HEK293 (cell line): ENCODE measurements at regions not wholly inside any gene's neighbourhood (a gene's known extent, or its start where the extent isn't known, plus 50 kb on each side); places are given as distances from the start of the nearest gene placed in this dataset.

Source experiments
- CTCF ChIA-PET: fragments of 350-600 bp; formaldehyde crosslinking; extraction: SDS; loops from one replicate; lab custom pipeline; 2021; ENCODE audit warnings: antibody characterized with exemption; lab: Yijun Ruan, JAX
- POLR2A ChIA-PET: fragments of 300-600 bp; formaldehyde crosslinking; extraction: SDS; loops from one replicate; lab custom pipeline; 2020; ENCODE audit warnings: antibody characterized with exemption, inconsistent platforms; lab: Yijun Ruan, JAX
- H3K27ac ChIP-seq: fragments of 200-500 bp; sonication (Bioruptor generic); 2 replicates; pipeline ENCODE4 v1.5.1; 2014; ENCODE audit warnings: low read depth, low read length, control low read depth, inconsistent platforms; ENCODE audit errors: extremely low read depth
- H3K36me3 ChIP-seq, 2 experiments: fragments of 200-500 bp in 1 of 2; sonication (Bioruptor generic) in 1 of 2; 1 replicate in 1 of 2; 2 replicates in 1 of 2; pipeline ENCODE4 v1.5.1; 2014 to 2017; ENCODE audit warnings: inconsistent platforms in 2 of 2, low read length in 2 of 2; ENCODE audit not compliant: control insufficient read depth in 2 of 2, insufficient read depth in 1 of 2
- H3K4me1 ChIP-seq: fragments of 200-500 bp; sonication (Bioruptor generic); 2 replicates; pipeline ENCODE4 v1.5.1; 2014; ENCODE audit warnings: mild to moderate bottlenecking, low read length, inconsistent platforms; ENCODE audit not compliant: control insufficient read depth, insufficient read depth
- H3K4me3 ChIP-seq: 2 replicates; pipeline ENCODE4 v1.5.1; 2011; ENCODE audit warnings: low read depth, mild to moderate bottlenecking, control low read depth, low read length, moderate library complexity
- H3K9me3 ChIP-seq: fragments of 200-500 bp; sonication (Bioruptor generic); 2 replicates; pipeline ENCODE4 v1.5.1; 2014; ENCODE audit warnings: low read depth, low read length, inconsistent platforms; ENCODE audit not compliant: control insufficient read depth, insufficient read depth
- GLI4 ChIP-seq: fragments of 450-650 bp; formaldehyde crosslinking; IDR thresholded peaks from 2 replicates; pipeline ENCODE4 v1.5.1; 2016; ENCODE audit warnings: missing biosample characterization, missing genetic modification characterization
- GLIS1 ChIP-seq: fragments of 450-650 bp; formaldehyde crosslinking; IDR thresholded peaks from 2 replicates; pipeline ENCODE4 v1.5.1; 2016; ENCODE audit warnings: missing biosample characterization, missing genetic modification characterization
- KLF16 ChIP-seq: fragments of 450-650 bp; formaldehyde crosslinking; IDR thresholded peaks from 2 replicates; pipeline ENCODE4 v1.5.1; 2017; ENCODE audit warnings: missing biosample characterization, missing genetic modification characterization
- ZBTB8A ChIP-seq: fragments of 450-650 bp; formaldehyde crosslinking; IDR thresholded peaks from 2 replicates; pipeline ENCODE4 v1.5.1; 2016; ENCODE audit warnings: missing biosample characterization, missing genetic modification characterization
- ZFP37 ChIP-seq: fragments of 450-650 bp; formaldehyde crosslinking; IDR thresholded peaks from 2 replicates; pipeline ENCODE4 v1.5.1; 2016; ENCODE audit warnings: missing biosample characterization, missing genetic modification characterization
- ZIC2 ChIP-seq: fragments of 450-650 bp; formaldehyde crosslinking; IDR thresholded peaks from 2 replicates; pipeline ENCODE4 v1.5.1; 2016; ENCODE audit warnings: missing biosample characterization, missing genetic modification characterization
- ZNF239 ChIP-seq: fragments of 450-650 bp; formaldehyde crosslinking; IDR thresholded peaks from 2 replicates; pipeline ENCODE4 v1.5.1; 2016; ENCODE audit warnings: missing biosample characterization, missing genetic modification characterization
- ZNF292 ChIP-seq: fragments of 450-650 bp; formaldehyde crosslinking; IDR thresholded peaks from 2 replicates; pipeline ENCODE4 v1.5.1; 2016; ENCODE audit warnings: low read depth, missing biosample characterization, missing genetic modification characterization, borderline replicate concordance
- ZNF335 ChIP-seq: fragments of 450-650 bp; formaldehyde crosslinking; conservative IDR thresholded peaks from 2 replicates; pipeline ENCODE4 v1.5.1; 2016; ENCODE audit warnings: missing biosample characterization, missing genetic modification characterization
- ZNF354C ChIP-seq: fragments of 450-650 bp; formaldehyde crosslinking; IDR thresholded peaks from 2 replicates; pipeline ENCODE4 v1.5.1; 2016; ENCODE audit warnings: missing biosample characterization, missing genetic modification characterization, low read depth, borderline replicate concordance
- ZNF501 ChIP-seq: fragments of 450-650 bp; formaldehyde crosslinking; IDR thresholded peaks from 2 replicates; pipeline ENCODE4 v1.5.1; 2016; ENCODE audit warnings: missing biosample characterization, missing genetic modification characterization
- ZNF626 ChIP-seq: fragments of 450-650 bp; sonication (Bioruptor Pico); formaldehyde crosslinking; IDR thresholded peaks from 2 replicates; pipeline ENCODE4 v1.5.1; 2018; ENCODE audit warnings: missing biosample characterization, missing genetic modification characterization, inconsistent platforms
- ZNF670 ChIP-seq: fragments of 450-650 bp; formaldehyde crosslinking; IDR thresholded peaks from 2 replicates; pipeline ENCODE4 v1.5.1; 2016; ENCODE audit warnings: missing biosample characterization, missing genetic modification characterization, low read depth
- ZNF701 ChIP-seq: fragments of 450-650 bp; formaldehyde crosslinking; IDR thresholded peaks from 2 replicates; pipeline ENCODE4 v1.5.1; 2016; ENCODE audit warnings: missing biosample characterization, missing genetic modification characterization
- ZNF777 ChIP-seq: fragments of 450-650 bp; formaldehyde crosslinking; IDR thresholded peaks from 2 replicates; pipeline ENCODE4 v1.5.1; 2017; ENCODE audit warnings: missing biosample characterization, missing genetic modification characterization, borderline replicate concordance
- TF ChIP-seq, protein P1 (sequence below): fragments of 450-650 bp; formaldehyde crosslinking; conservative IDR thresholded peaks from 2 replicates; pipeline ENCODE4 v1.5.1; 2016; ENCODE audit warnings: low read depth, missing biosample characterization, missing genetic modification characterization
- TF ChIP-seq, protein P2 (sequence below): fragments of 450-650 bp; formaldehyde crosslinking; IDR thresholded peaks from 2 replicates; pipeline ENCODE4 v1.5.1; 2016; ENCODE audit warnings: missing biosample characterization, missing genetic modification characterization
- TF ChIP-seq, protein P3 (sequence below): fragments of 450-650 bp; formaldehyde crosslinking; IDR thresholded peaks from 2 replicates; pipeline ENCODE4; 2016; ENCODE audit warnings: missing biosample characterization, missing genetic modification characterization
- TF ChIP-seq, protein P4 (sequence below): fragments of 450-650 bp; formaldehyde crosslinking; IDR thresholded peaks from 2 replicates; pipeline ENCODE4 v1.5.0; 2017; ENCODE audit warnings: missing biosample characterization, missing genetic modification characterization, borderline replicate concordance
- TF ChIP-seq, protein P5 (sequence below): fragments of 450-650 bp; IDR thresholded peaks from 2 replicates; pipeline ENCODE4 v1.5.1; 2018; ENCODE audit warnings: missing biosample characterization, mild to moderate bottlenecking, missing genetic modification characterization

DNA sequence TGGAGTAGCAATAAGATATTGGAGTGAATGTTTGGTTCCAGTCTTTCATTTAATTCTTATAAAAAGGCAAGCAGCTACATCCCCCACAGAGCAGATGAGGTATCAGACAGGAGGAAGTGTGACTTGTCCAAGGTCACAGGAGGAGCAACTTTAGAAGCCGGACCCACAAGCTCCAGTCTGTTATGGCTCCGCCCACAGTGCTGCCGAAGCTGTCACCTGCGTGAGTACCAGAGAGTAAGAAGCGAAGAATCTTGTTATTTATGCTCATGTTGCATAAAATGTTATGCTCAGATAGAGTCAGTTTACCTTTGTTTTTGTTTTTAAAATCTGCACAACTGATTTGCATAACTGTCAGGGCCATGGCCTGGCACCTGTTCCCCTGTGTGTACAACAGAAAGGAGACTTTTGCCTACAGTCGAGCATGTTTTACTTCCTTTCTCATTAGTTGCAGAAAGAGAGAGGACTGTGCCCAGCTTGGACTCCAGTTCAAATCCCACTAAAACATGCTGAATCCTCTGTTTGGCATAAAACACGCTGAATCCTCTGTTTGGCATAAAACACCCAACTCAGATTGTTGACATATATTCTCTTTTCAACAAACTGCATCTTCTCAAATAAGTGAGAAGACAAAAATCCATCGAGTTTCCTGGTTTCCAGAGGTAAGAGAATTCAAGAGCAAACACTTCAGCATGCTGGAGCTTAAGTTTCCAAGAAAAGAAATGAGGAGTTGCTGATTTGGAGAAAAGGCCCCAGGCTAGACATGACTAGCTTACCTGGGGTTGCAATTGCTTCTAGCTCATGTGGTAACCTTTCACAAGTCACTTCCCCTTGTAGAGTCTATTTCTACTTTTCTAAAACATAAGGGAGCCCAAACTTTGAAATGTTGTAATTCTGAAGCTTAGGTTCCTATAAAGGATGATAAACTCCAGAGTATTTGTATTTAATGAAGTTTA, 409.8 kb upstream of the ZMIZ1 start (continued):
- no peak for TF ChIP-seq ZNF626 (tag by site-specific recombination)
- no peak for TF ChIP-seq ZNF501 (tag by site-specific recombination)

DNA sequence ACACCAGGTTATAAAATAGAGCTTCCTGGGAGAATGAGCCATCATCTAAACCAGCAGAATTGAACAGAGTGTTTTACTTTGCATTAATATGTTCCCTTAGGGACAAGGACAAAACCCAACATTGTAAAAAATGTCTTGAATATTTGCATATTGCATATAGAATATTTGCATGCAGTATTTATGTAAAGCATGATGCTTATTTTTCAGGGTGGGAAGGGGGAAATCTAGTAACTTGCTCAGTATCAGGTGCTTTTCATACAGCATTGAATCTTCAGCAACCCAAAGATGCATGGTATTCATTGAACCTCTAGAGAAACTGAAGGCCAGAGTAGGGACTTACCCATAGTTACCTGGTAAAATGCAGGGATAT, 409.2 kb upstream of the ZMIZ1 start:
- H3K27ac ChIP-seq: no peak overlapping the region
- POLR2A ChIA-PET: no interaction called here
- no peak overlapping the region for H3K4me3 ChIP-seq
- no peaks in the 10 kb centered on the region for H3K9me3 ChIP-seq
- CTCF ChIA-PET: interaction anchor here (0.6 to 1.1 kb wide), 3 partner anchors 335 to 612 kb away, joined by 3 read pairs; no protein-coding TSS in a partner anchor
- H3K4me1 ChIP-seq: no peaks in the 10 kb centered on the region
- TF ChIP-seq, protein P1, sequence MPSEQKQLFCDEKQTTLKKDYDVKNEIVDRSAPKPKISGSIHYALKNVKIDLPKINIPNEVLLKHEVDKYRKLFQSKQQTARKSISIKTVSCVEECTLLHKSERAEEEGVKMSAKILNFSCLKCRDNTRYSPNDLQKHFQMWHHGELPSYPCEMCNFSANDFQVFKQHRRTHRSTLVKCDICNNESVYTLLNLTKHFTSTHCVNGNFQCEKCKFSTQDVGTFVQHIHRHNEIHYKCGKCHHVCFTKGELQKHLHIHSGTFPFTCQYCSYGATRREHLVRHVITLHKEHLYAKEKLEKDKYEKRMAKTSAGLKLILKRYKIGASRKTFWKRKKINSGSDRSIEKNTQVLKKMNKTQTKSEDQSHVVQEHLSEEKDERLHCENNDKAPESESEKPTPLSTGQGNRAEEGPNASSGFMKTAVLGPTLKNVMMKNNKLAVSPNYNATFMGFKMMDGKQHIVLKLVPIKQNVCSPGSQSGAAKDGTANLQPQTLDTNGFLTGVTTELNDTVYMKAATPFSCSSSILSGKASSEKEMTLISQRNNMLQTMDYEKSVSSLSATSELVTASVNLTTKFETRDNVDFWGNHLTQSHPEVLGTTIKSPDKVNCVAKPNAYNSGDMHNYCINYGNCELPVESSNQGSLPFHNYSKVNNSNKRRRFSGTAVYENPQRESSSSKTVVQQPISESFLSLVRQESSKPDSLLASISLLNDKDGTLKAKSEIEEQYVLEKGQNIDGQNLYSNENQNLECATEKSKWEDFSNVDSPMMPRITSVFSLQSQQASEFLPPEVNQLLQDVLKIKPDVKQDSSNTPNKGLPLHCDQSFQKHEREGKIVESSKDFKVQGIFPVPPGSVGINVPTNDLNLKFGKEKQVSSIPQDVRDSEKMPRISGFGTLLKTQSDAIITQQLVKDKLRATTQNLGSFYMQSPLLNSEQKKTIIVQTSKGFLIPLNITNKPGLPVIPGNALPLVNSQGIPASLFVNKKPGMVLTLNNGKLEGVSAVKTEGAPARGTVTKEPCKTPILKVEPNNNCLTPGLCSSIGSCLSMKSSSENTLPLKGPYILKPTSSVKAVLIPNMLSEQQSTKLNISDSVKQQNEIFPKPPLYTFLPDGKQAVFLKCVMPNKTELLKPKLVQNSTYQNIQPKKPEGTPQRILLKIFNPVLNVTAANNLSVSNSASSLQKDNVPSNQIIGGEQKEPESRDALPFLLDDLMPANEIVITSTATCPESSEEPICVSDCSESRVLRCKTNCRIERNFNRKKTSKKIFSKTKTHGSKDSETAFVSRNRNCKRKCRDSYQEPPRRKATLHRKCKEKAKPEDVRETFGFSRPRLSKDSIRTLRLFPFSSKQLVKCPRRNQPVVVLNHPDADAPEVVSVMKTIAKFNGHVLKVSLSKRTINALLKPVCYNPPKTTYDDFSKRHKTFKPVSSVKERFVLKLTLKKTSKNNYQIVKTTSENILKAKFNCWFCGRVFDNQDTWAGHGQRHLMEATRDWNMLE: no peak
- TF ChIP-seq ZNF670 (tag by site-specific recombination): no peak
- no peak for TF ChIP-seq GLI4
- TF ChIP-seq ZNF701 (tag by site-specific recombination): no peak
- no peak for TF ChIP-seq GLIS1 (tag by site-specific recombination)
- TF ChIP-seq, protein P2, sequence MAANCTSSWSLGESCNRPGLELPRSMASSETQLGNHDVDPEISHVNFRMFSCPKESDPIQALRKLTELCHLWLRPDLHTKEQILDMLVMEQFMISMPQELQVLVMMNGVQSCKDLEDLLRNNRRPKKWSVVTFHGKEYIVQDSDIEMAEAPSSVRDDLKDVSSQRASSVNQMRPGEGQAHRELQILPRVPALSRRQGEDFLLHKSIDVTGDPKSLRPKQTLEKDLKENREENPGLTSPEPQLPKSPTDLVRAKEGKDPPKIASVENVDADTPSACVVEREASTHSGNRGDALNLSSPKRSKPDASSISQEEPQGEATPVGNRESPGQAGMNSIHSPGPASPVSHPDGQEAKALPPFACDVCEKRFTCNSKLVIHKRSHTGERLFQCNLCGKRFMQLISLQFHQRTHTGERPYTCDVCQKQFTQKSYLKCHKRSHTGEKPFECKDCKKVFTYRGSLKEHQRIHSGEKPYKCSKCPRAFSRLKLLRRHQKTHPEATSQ (tag by site-specific recombination): no peak
- no peak for TF ChIP-seq ZNF335 (tag by site-specific recombination)
- no peak for TF ChIP-seq ZNF777 (tag by site-specific recombination)
- TF ChIP-seq KLF16 (tag by site-specific recombination): no peak
- TF ChIP-seq ZNF354C: no peak
- no peaks in the 10 kb centered on the region for H3K36me3 ChIP-seq

DNA sequence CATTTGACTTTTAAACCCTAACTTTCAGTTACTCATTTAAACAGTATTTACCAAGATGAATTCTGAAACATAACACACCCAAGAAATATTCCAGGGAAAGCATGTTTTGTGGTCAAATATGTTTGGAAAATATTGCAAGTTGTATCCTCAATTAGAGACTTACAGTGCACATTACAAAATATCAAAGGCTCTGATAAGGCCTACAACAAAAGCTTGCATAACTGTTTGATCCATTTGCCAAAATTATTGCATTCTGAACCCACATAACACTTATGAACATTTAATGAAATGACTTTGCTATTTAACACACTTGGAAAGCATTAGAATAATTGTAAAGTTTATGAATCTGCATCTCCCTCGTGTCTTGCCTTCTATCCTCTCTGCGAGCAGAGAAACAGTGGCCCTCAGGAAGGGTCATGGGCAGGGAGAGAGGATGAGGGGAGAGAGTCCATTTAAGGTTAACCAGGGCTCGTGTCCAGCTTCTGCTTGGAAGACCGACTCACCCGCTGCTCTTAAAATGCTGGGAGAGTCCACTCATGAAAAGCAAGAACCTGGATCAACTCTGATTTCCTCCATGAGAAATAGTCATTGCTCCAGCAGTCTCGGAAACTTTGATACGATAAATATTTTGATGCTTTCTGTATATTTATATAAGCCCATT, 408.2 kb upstream of the ZMIZ1 start:
- TF ChIP-seq ZIC2 (no peak), ZNF239 (peak; percentile 85), ZBTB8A (tag by site-specific recombination) (no peak), ZNF292 (tag by site-specific recombination) (no peak), ZFP37 (tag by site-specific recombination) (no peak)
- TF ChIP-seq, protein P3, sequence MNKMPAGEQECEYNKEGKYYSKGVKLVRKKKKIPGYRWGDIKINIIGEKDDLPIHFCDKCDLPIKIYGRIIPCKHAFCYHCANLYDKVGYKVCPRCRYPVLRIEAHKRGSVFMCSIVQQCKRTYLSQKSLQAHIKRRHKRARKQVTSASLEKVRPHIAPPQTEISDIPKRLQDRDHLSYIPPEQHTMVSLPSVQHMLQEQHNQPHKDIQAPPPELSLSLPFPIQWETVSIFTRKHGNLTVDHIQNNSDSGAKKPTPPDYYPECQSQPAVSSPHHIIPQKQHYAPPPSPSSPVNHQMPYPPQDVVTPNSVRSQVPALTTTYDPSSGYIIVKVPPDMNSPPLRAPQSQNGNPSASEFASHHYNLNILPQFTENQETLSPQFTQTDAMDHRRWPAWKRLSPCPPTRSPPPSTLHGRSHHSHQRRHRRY (tag by site-specific recombination): no peak
- TF ChIP-seq, protein P4, sequence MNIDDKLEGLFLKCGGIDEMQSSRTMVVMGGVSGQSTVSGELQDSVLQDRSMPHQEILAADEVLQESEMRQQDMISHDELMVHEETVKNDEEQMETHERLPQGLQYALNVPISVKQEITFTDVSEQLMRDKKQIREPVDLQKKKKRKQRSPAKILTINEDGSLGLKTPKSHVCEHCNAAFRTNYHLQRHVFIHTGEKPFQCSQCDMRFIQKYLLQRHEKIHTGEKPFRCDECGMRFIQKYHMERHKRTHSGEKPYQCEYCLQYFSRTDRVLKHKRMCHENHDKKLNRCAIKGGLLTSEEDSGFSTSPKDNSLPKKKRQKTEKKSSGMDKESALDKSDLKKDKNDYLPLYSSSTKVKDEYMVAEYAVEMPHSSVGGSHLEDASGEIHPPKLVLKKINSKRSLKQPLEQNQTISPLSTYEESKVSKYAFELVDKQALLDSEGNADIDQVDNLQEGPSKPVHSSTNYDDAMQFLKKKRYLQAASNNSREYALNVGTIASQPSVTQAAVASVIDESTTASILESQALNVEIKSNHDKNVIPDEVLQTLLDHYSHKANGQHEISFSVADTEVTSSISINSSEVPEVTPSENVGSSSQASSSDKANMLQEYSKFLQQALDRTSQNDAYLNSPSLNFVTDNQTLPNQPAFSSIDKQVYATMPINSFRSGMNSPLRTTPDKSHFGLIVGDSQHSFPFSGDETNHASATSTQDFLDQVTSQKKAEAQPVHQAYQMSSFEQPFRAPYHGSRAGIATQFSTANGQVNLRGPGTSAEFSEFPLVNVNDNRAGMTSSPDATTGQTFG (tag by site-specific recombination): no peak
- TF ChIP-seq, protein P5, sequence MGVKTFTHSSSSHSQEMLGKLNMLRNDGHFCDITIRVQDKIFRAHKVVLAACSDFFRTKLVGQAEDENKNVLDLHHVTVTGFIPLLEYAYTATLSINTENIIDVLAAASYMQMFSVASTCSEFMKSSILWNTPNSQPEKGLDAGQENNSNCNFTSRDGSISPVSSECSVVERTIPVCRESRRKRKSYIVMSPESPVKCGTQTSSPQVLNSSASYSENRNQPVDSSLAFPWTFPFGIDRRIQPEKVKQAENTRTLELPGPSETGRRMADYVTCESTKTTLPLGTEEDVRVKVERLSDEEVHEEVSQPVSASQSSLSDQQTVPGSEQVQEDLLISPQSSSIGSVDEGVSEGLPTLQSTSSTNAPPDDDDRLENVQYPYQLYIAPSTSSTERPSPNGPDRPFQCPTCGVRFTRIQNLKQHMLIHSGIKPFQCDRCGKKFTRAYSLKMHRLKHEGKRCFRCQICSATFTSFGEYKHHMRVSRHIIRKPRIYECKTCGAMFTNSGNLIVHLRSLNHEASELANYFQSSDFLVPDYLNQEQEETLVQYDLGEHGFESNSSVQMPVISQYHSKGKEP (tag by site-specific recombination): no peak
- TF ChIP-seq, all 188 proteins: peak for 1
- no peak overlapping the region for H3K27ac ChIP-seq
- CTCF ChIA-PET: no interaction called here

More for the DNA sequence above, 408.2 kb upstream of the ZMIZ1 start:
- H3K4me1 ChIP-seq: no peaks in the 10 kb centered on the region
- POLR2A ChIA-PET: no interaction called here
- no peaks in the 10 kb centered on the region for H3K9me3 ChIP-seq
- H3K4me3 ChIP-seq: no peak overlapping the region
- H3K36me3 ChIP-seq: no peaks in the 10 kb centered on the region
